ENCODE measurements at regions not wholly inside any gene's neighbourhood (a gene's known extent, or its start where the extent isn't known, plus 50 kb on each side); places are given as distances from the start of the nearest gene placed in this dataset.
"Not testable (repeated sequence)": the region's sequence is repeated elsewhere in the genome, so short reads cannot be mapped to it uniquely, and the experiment has no call there.

DNA sequence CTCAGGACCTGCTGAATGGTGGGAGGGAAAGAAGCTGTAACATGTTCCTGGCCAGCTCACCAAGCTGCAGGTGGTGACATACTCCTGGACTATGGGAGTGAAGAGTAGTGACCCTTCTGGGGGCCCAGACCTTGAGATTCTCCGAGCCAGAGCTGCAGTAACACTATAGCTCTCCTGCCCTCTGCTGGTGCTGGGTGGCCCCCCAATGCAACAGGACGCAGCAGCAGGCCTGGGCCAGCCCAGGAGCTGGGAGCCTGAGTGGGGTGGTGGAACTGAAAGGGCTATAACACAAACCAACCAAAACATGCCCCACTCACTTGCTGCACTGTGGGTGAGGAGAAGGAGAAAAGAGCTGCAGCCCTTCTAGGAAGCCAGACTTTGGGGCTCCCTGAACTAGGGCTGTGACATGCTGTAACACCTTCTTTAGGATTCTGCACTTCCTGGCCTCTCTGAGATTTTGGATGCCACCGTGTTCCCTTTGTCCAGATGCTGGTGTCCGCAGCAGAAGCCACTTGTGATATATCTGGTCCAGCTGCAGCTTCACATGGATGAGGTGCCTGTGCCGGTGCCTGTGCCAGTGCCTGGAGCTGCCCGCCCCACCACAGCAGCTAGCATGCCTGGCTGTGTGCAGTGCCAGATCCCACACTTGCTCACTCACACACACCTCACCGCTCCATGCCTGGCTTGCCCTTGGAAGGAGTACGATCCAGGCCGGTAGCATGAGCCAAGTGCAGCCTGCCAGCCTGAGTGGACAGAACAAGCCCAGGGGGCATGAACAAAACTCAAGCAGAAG lies 636.8 kb upstream of the KCNMB2 start:
- H3K27ac Mint-ChIP-seq, result no peak overlapping the region
- H3K4me1 Mint-ChIP-seq, result no peaks in the 10 kb centered on the region
- H3K9me3 Mint-ChIP-seq, result peaks cover 7 to 33% (median 20%) of the 10 kb centered on the region in 9 donors
- DNase-seq (no peak), ATAC-seq (no peak)
- no peak overlapping the region for H3K4me3 Mint-ChIP-seq
- POLR2A ChIA-PET, result interaction anchor here (0.6 kb wide), 1 partner anchor 111 kb away, joined by 3 read pairs; no protein-coding TSS in a partner anchor
- H3K36me3 Mint-ChIP-seq, result peaks cover 0 to 14% (median 12%) of the 10 kb centered on the region in 3 donors
- H3K27me3 Mint-ChIP-seq, result no peaks in the 10 kb centered on the region

DNA sequence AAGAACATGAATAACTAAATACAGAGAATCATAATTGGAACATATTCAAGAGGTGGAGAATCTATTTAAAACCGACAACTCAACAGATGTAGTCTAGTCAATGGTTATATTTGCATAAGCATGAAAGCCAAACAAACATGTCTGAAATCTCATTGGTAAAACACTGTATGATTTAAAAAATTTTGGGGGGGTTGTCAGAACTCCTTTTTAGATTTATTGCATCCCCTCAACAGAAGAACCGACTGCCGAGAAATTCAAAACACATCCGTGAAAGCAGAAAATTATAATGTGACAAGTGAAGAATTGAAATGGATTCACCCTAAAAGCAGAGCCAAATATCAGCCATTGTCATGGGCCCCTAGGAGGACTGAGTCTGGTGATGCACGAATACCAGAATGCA lies 633.4 kb upstream of the KCNMB2 start:
- Mint-ChIP-seq H3K27me3 (no peaks in the 10 kb centered on the region), H3K9me3 (peaks cover 4 to 22% (median 14%) of the 10 kb centered on the region in 9 donors), H3K36me3 (peaks cover 0 to 8% (median 7%) of the 10 kb centered on the region in 3 donors), H3K4me1 (no peaks in the 10 kb centered on the region), H3K4me3 (no peak overlapping the region), H3K27ac (no peak overlapping the region)
- ATAC-seq, result no peak
- POLR2A ChIA-PET, result no interaction called here
- DNase-seq, result no peak

DNA sequence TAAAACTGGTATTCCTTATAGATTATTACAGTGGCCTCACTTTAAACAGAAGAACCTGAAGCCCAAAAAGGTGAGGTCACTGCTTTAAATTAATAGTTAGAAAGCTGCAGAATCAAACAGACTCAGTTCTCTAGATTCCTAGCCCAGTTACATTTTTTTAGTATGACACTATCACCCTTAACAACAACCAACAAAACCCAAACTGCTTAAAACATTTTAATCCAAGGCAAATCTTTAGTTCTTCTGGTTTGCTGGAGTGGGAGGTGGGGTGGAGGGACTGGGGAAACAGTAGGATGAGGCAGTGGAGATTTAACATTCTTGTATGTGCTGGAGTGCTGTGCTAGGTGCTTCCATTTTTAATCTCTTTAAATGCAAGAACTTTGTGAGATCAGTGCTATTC lies 631.6 kb upstream of the KCNMB2 start:
- H3K4me3 Mint-ChIP-seq, result no peak overlapping the region
- H3K27ac Mint-ChIP-seq, result no peak overlapping the region
- DNase-seq (no peak), ATAC-seq (no peak)
- H3K9me3 Mint-ChIP-seq, result peaks cover 4 to 18% (median 12%) of the 10 kb centered on the region in 9 donors
- no peaks in the 10 kb centered on the region for H3K27me3 Mint-ChIP-seq
- POLR2A ChIA-PET, result no interaction called here
- no peaks in the 10 kb centered on the region for H3K4me1 Mint-ChIP-seq
- H3K36me3 Mint-ChIP-seq, result peaks cover 0 to 9% (median 7%) of the 10 kb centered on the region in 3 donors

DNA sequence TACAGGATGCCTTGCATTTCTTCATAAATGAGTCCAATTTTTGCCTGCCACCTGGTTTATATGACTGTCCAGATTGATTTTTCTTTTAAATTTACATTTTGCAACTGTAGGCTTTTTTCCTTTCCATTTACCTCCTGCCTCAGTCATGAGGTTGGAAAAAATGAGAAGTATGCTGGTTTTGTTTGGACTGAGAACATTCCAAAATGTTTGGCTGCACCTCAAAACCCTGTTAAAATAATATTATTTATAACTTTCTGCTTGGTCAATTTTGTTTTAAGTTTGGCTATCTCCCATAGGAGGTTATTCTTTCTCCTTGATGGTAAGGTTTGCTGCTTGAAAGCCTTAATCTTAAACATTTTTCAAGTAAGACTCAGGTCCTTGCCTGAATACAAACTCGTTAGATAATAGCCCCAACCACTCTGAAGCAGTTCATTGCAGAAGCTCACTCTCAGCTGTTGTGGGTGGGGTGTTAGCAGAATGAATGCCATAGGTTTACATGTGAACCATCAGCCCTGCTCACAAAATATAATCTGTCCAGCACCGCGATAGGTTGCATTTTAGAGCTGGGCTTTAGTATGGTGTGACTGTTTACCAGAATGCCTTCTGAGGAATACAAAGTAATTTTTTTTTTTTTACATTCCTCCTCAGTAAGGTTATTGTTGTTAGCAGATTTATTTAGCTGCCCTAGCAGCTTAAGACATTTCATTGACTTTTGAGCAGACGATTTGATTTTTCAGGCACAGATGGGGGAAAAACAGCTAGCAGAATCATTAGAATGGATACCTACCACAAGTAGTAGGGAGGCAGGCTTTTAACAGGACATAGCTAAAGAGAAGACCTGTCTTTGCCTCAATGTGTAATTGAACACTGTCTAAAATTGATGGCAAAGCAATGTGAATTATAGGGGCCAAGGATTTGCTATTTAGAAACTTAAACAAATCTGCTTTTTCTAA lies 630.8 kb upstream of the KCNMB2 start:
- no peak for DNase-seq
- no peak overlapping the region for H3K27ac Mint-ChIP-seq
- POLR2A ChIA-PET, result no interaction called here
- H3K9me3 Mint-ChIP-seq, result peaks cover under 1 to 10% (median 5%) of the 10 kb centered on the region in 9 donors
- no peaks in the 10 kb centered on the region for H3K4me1 Mint-ChIP-seq
- peaks cover 0 to 5% (median 2%) of the 10 kb centered on the region in 3 donors for H3K36me3 Mint-ChIP-seq
- ATAC-seq, result no peak
- H3K27me3 Mint-ChIP-seq, result no peaks in the 10 kb centered on the region
- H3K4me3 Mint-ChIP-seq, result no peak overlapping the region

DNA sequence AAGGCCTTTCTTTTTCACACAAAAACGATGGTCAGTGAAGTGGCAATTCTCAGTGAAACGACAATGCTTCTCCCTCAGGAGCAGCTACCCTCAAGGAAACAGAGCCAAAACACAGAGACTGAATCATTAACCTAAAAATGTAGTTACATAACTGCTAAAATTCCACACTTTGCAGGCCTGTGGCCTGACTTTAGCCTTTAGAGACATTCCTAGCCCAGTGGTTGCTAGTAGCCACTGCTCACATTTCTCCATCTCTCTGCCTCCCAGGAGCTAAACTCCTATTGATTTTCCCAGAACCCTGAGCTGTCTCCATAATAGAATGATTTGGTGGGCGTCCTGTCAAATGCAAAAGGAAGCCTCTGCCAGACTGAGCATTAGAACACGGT lies 630.1 kb upstream of the KCNMB2 start:
- Mint-ChIP-seq H3K27me3 (no peaks in the 10 kb centered on the region), H3K9me3 (peaks cover 0 to 11% (median 3%) of the 10 kb centered on the region in 9 donors), H3K4me3 (no peak overlapping the region), H3K27ac (no peak overlapping the region), H3K36me3 (peaks cover 0 to 4% (median 0%) of the 10 kb centered on the region in 3 donors), H3K4me1 (no peaks in the 10 kb centered on the region)
- POLR2A ChIA-PET, result no interaction called here
- DNase-seq, result no peak
- ATAC-seq, result no peak

DNA sequence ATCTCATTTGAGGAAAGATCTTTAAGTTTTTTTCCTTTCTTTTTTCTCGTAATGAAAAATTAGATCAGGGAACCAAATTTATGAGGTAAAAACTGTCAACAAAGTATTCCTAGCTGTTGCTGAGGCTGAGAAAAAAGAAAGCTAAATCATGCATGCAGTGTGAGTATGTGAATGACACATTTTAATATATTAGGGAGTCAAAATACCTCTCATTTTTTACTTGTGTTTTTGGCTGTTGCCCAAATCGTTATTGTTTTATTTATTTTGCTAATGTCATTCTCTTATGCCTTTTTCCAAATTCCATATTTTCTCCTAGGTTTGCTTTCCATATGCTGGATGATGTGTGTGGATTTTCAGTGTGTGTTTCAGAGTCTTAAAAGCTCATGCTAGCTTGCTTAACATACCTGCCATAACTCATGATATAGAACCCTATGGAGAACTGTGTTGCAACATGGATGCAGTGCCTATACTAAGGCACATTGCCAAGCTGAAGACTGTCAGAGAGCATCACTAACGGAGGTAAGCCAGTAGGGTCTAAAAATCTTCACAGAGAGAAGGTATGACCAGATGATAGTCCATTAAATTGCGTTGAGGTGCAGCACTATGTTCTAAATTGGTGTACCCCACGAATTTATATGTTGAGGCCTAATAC lies 629.5 kb upstream of the KCNMB2 start:
- Mint-ChIP-seq H3K4me1 (no peaks in the 10 kb centered on the region), H3K9me3 (peaks cover 0 to 9% (median 0%) of the 10 kb centered on the region in 9 donors), H3K27ac (peak overlapping the region in 1 of 10 donors; percentile 4), H3K27me3 (no peaks in the 10 kb centered on the region), H3K4me3 (no peak overlapping the region), H3K36me3 (peaks cover 0 to 4% (median 0%) of the 10 kb centered on the region in 3 donors)
- ATAC-seq (no peak), DNase-seq (no peak)
- POLR2A ChIA-PET, result no interaction called here

DNA sequence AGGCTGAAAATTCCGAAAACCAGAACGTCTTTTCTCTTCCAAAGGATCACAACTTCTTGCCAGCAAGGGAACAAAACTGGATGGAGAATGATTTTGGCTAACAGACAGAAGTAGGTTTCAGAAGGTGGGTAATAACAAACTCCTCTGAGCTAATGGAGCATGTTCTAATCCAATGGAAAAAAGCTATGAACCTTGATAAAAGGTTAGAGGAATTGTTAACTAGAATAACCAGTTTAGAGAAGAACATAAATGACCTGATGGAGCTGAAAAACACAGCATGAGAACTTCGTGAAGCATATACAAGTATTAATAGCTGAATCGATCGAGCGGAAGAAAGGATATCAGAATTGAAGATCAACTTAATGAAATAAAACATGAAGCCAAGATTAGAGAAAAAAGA lies 626.7 kb upstream of the KCNMB2 start:
- POLR2A ChIA-PET, ATAC-seq, H3K4me3 Mint-ChIP-seq, H3K36me3 Mint-ChIP-seq, H3K27ac Mint-ChIP-seq, H3K27me3 Mint-ChIP-seq, DNase-seq, H3K4me1 Mint-ChIP-seq, H3K9me3 Mint-ChIP-seq: not testable (repeated sequence)

DNA sequence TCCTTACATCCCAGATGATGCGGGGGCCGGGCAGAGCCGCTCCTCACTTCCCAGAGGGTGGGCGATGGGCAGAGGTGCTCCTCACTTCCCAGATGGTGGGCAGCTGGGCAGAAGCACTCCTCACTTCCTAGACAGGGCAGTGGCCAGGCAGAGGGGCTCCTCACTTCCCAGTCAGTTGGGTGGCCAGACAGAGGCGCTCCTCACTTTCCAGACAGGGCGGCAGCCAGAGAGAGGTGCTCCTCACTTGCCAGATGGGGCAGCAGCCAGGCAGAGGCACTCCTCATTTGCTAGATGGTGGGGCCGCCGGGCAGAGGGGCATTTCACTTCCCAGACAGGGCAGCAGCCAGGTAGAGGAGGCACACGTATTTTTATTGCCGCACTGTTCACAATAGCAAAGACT lies 622.0 kb upstream of the KCNMB2 start:
- no peaks in the 10 kb centered on the region for H3K27me3 Mint-ChIP-seq
- no peak overlapping the region for H3K27ac Mint-ChIP-seq
- no peak overlapping the region for H3K4me3 Mint-ChIP-seq
- H3K36me3 Mint-ChIP-seq, result peaks cover 0 to 4% (median 0%) of the 10 kb centered on the region in 3 donors
- POLR2A ChIA-PET, result no interaction called here
- DNase-seq (no peak), ATAC-seq (no peak)
- H3K9me3 Mint-ChIP-seq, result peaks cover 0 to 10% (median 1%) of the 10 kb centered on the region in 9 donors
- H3K4me1 Mint-ChIP-seq, result peaks cover 0 to 2% (median 0%) of the 10 kb centered on the region in 4 donors

DNA sequence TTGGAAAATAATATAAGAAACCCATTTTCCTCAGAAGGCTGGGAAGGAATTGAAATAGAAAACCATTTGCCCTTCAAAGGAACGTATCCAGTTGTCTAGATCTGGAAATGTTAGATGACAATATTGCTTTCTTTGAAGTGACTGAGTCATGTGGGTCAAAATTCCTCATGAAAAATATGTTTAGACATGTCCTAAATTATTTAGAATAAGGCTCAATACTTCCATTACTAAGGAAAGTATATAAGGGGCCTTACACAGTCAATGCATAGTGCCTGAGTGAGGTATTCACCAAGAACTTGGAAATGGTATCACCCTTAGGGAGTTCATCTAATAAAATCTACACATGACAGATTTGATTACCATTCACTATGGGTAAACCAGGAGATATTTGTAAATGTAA lies 619.8 kb upstream of the KCNMB2 start:
- POLR2A ChIA-PET, result interaction anchor here (0.6 kb wide), 1 partner anchor 717 kb away, joined by 3 read pairs; no protein-coding TSS in a partner anchor
- no peak for ATAC-seq

DNA sequence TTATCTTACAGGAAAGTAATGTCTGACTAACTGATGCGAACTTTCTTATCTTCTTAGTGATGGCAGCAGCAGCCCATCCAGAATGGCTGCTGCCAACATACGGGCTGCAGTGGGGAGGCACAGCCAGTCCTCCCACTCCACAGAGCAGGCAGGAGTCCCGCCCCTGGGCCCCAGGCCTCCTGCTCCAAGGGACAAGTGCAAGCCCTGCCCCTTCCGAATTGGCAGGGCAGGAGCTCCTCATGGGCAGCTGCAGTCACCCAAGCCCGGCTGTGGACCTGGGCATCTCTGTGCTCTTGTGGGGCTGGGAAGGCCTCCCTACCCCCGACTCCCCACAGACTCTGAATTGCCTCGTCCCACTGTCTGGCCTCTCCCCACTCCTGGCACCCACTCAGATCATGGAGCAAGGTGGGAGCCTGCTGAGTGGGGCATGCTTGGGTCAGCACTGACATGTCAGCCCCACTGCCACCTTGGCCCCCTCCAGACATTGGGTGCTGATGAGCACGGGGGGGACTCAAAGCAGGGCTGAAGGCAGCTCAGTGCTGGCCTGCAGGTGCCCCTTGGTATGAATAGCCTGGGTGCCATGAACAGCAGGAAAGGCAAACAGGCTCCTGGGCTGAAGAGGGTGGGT lies 618.9 kb upstream of the KCNMB2 start:
- Mint-ChIP-seq H3K9me3 (peaks cover 0 to 7% (median 0%) of the 10 kb centered on the region in 9 donors), H3K36me3 (no peaks in the 10 kb centered on the region), H3K4me3 (no peak overlapping the region), H3K27me3 (no peaks in the 10 kb centered on the region), H3K4me1 (no peaks in the 10 kb centered on the region), H3K27ac (no peak overlapping the region)
- POLR2A ChIA-PET, result no interaction called here
- no peak for DNase-seq
- no peak for ATAC-seq

More for the DNA sequence above, 619.8 kb upstream of the KCNMB2 start:
- H3K27ac Mint-ChIP-seq, result no peak overlapping the region
- no peak overlapping the region for H3K4me3 Mint-ChIP-seq
- H3K4me1 Mint-ChIP-seq, result peaks cover 0 to 2% (median 0%) of the 10 kb centered on the region in 4 donors
- H3K36me3 Mint-ChIP-seq, result no peaks in the 10 kb centered on the region
- DNase-seq, result no peak
- H3K27me3 Mint-ChIP-seq, result no peaks in the 10 kb centered on the region
- H3K9me3 Mint-ChIP-seq, result peaks cover 0 to 7% (median 0%) of the 10 kb centered on the region in 9 donors

DNA sequence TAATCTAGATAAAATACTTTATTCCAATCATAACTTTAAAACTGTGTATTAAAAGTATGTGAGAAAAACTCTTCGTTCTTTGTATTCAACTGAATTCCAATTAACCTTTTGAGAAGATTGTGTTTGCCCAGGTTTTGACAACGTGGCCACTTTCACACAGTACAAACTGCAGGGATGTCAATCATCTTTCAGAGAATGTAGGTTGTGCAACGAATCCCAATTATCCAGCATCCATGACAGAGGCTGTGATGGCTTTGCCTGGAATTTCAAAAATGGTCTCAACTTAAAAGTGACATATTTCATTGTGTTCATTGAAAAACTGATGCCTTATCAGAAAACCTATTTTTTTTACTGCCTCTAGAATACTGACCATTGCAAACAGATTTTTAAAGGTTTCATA lies 615.1 kb upstream of the KCNMB2 start:
- ATAC-seq (no peak), DNase-seq (no peak)
- Mint-ChIP-seq H3K4me1 (no peaks in the 10 kb centered on the region), H3K4me3 (no peak overlapping the region), H3K36me3 (no peaks in the 10 kb centered on the region), H3K27ac (no peak overlapping the region), H3K27me3 (no peaks in the 10 kb centered on the region), H3K9me3 (peaks cover 0 to 6% (median 0%) of the 10 kb centered on the region in 9 donors)
- POLR2A ChIA-PET, result no interaction called here

DNA sequence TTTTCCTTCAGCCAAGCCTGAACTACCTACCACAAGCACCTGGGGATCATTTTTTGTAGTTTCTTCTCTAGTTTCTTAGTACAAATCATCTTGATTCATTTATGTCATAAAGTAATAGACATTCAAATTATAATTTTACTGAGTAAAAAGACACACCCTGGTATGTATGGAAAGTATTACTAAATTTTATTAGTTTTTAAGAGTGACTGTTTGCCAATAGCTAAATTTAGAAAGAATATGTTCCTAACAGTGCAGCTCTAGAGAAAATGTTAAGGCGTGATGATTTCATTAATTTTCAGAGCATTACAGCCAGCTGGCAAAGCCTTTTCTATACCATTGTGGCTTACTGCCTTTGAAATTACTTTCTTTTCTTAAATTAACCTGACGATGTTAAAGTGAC lies 612.0 kb upstream of the KCNMB2 start:
- DNase-seq (no peak), ATAC-seq (no peak)
- Mint-ChIP-seq H3K36me3 (no peaks in the 10 kb centered on the region), H3K9me3 (peaks cover 0 to 6% (median 0%) of the 10 kb centered on the region in 9 donors), H3K27me3 (no peaks in the 10 kb centered on the region), H3K27ac (no peak overlapping the region), H3K4me3 (no peak overlapping the region), H3K4me1 (peaks cover 0 to 2% (median 0%) of the 10 kb centered on the region in 4 donors)
- POLR2A ChIA-PET, result no interaction called here
